Trophoblast cell (in vitro differentiated cells and primary cell): ENCODE measurements at regions not wholly inside any gene's neighbourhood (a gene's known extent, or its start where the extent isn't known, plus 50 kb on each side); places are given as distances from the start of the nearest gene placed in this dataset.

Experiments
- DNase-seq, 2 donors: peaks; one replicate each; pipeline ENCODE4 v3.0.0-alpha.2; 2016
- H2AFZ ChIP-seq: 2 replicates; pipeline ENCODE4 v1.6.1; 2013; ENCODE audit warnings: low read length, moderate library complexity, mild to moderate bottlenecking; ENCODE audit not compliant: insufficient read depth, poor library complexity
- H2AK5ac ChIP-seq: 2 replicates; pipeline ENCODE4 v1.6.1; 2013; ENCODE audit warnings: mild to moderate bottlenecking, low read length
- H2BK120ac ChIP-seq: 2 replicates; pipeline ENCODE4 v1.6.1; 2013; ENCODE audit warnings: low read length, mild to moderate bottlenecking, moderate library complexity; ENCODE audit not compliant: insufficient read depth, poor library complexity
- H2BK12ac ChIP-seq: 2 replicates; pipeline ENCODE4 v1.6.1; 2013; ENCODE audit warnings: mild to moderate bottlenecking, low read length, moderate library complexity
- H2BK5ac ChIP-seq: 2 replicates; pipeline ENCODE4 v1.6.1; 2013; ENCODE audit warnings: low read length, low read depth, moderate library complexity, mild to moderate bottlenecking; ENCODE audit not compliant: poor library complexity
- H3K14ac ChIP-seq: 2 replicates; pipeline ENCODE4 v1.6.1; 2013; ENCODE audit warnings: mild to moderate bottlenecking, low read length
- H3K18ac ChIP-seq: 2 replicates; pipeline ENCODE4 v1.6.1; 2013; ENCODE audit warnings: mild to moderate bottlenecking, low read length
- H3K23ac ChIP-seq: 2 replicates; pipeline ENCODE4 v1.6.1; 2013; ENCODE audit warnings: low read length
- H3K27ac ChIP-seq: 2 replicates; pipeline ENCODE4 v1.5.1; 2013; ENCODE audit warnings: low read depth, mild to moderate bottlenecking, inconsistent platforms, low read length, moderate library complexity
- H3K27me3 ChIP-seq: 2 replicates; pipeline ENCODE4 v1.6.1; 2013; ENCODE audit warnings: inconsistent platforms, mild to moderate bottlenecking, low read length, moderate library complexity; ENCODE audit not compliant: insufficient read depth
- H3K36me3 ChIP-seq, 2 experiments: 1 replicate in 1 of 2; 2 replicates in 1 of 2; pipeline ENCODE4 v1.6.1; 2013; ENCODE audit warnings: low read length in 2 of 2, mild to moderate bottlenecking in 2 of 2, moderate library complexity in 1 of 2; ENCODE audit not compliant: insufficient read depth in 2 of 2, control insufficient read depth in 1 of 2
- H3K4ac ChIP-seq: 2 replicates; pipeline ENCODE4 v1.6.1; 2013; ENCODE audit warnings: low read depth, mild to moderate bottlenecking, low read length, moderate library complexity
- H3K4me1 ChIP-seq, 2 experiments: 1 replicate in 1 of 2; 2 replicates in 1 of 2; pipeline ENCODE4 v1.6.1; 2013; ENCODE audit warnings: low read length in 2 of 2, mild to moderate bottlenecking in 2 of 2, moderate library complexity in 1 of 2; ENCODE audit not compliant: insufficient read depth in 2 of 2, control insufficient read depth in 1 of 2
- H3K4me2 ChIP-seq: 2 replicates; pipeline ENCODE4 v1.6.1; 2013; ENCODE audit warnings: inconsistent platforms, mild to moderate bottlenecking, low read length, moderate library complexity
- H3K4me3 ChIP-seq: 2 replicates; pipeline ENCODE4 v1.5.1; 2013; ENCODE audit warnings: mild to moderate bottlenecking, low read depth, low read length, inconsistent platforms
- H3K79me1 ChIP-seq: one replicate; pipeline ENCODE4 v1.6.1; 2013; ENCODE audit warnings: low read length
- H3K79me2 ChIP-seq: 2 replicates; pipeline ENCODE4 v1.6.1; 2013; ENCODE audit warnings: low read length, mild to moderate bottlenecking; ENCODE audit not compliant: control insufficient read depth, insufficient read depth, poor library complexity
- H3K9ac ChIP-seq: 2 replicates; pipeline ENCODE4 v1.6.1; 2013; ENCODE audit warnings: mild to moderate bottlenecking, low read length
- H3K9me3 ChIP-seq: 2 replicates; pipeline ENCODE4 v1.6.1; 2013; ENCODE audit warnings: low read depth, mild to moderate bottlenecking, control low read depth, inconsistent platforms, low read length; ENCODE audit not compliant: insufficient read depth
- H4K12ac ChIP-seq: 2 replicates; pipeline ENCODE4 v1.6.1; 2013; ENCODE audit warnings: low read depth, mild to moderate bottlenecking, low read length, moderate library complexity
- H4K8ac ChIP-seq: 2 replicates; pipeline ENCODE4 v1.6.1; 2013; ENCODE audit warnings: low read depth, mild to moderate bottlenecking, low read length, moderate library complexity
- H4K91ac ChIP-seq: one replicate; pipeline ENCODE4 v1.6.1; 2013; ENCODE audit warnings: low read depth, mild to moderate bottlenecking, low read length, moderate library complexity
- WGBS: extraction: QIAGEN DNeasy Blood & Tissue Kit; methylation state at CpG from one replicate; pipeline ENCODE4 v1.1.7; 2013; ENCODE audit warnings: missing lambda C conversion rate; ENCODE audit not compliant: insufficient read length, insufficient coverage; ENCODE audit errors: extremely low coverage; 5-methylcytosine and 5-hydroxymethylcytosine counted together

GRCh38 chr10:37679465-37679864, 177.9 kb downstream of the ZNF248 start:
- no peak overlapping the region for H3K4me3 ChIP-seq
- no peak overlapping the region for H3K27ac ChIP-seq
- no peak overlapping the region for H3K18ac ChIP-seq
- no peak for DNase-seq
- no peak overlapping the region for H2AFZ ChIP-seq
- no peaks in the 10 kb centered on the region for H3K79me1 ChIP-seq
- no peak overlapping the region for H3K9ac ChIP-seq
- H3K14ac ChIP-seq: no peak overlapping the region
- H3K9me3 ChIP-seq: peaks cover 55% of the 10 kb centered on the region
- no peak overlapping the region for H2BK5ac ChIP-seq
- H4K12ac ChIP-seq: no peak overlapping the region
- no peak overlapping the region for H4K91ac ChIP-seq
- H2BK12ac ChIP-seq: no peak overlapping the region
- H3K4me1 ChIP-seq: no peaks in the 10 kb centered on the region
- no CpG with 5 or more reads among the region's 8 CpGs for WGBS
- H4K8ac ChIP-seq: no peak overlapping the region
- no peak overlapping the region for H2BK120ac ChIP-seq
- no peak overlapping the region for H3K4me2 ChIP-seq
- no peaks in the 10 kb centered on the region for H3K36me3 ChIP-seq
- no peak overlapping the region for H2AK5ac ChIP-seq
- H3K23ac ChIP-seq: no peak overlapping the region
- H3K4ac ChIP-seq: no peak overlapping the region
- no peaks in the 10 kb centered on the region for H3K27me3 ChIP-seq
- H3K79me2 ChIP-seq: no peaks in the 10 kb centered on the region

GRCh38 chr10:37675449-37675848, 182.0 kb downstream of the ZNF248 start:
- no peak overlapping the region for H2AFZ ChIP-seq

GRCh38 chr10:37671802-37672201, 185.6 kb downstream of the ZNF248 start:
- Histone ChIP-seq H4K91ac (no peak overlapping the region), H2BK5ac (no peak overlapping the region), H3K79me2 (no peaks in the 10 kb centered on the region), H2AFZ (no peak overlapping the region), H3K9me3 (peaks cover 2% of the 10 kb centered on the region), H2BK120ac (no peak overlapping the region), H4K12ac (no peak overlapping the region), H3K27me3 (no peaks in the 10 kb centered on the region), H3K23ac (no peak overlapping the region), H3K4me3 (no peak overlapping the region), H3K36me3 (no peaks in the 10 kb centered on the region), H3K14ac (no peak overlapping the region), H3K79me1 (no peaks in the 10 kb centered on the region), H3K4me2 (no peak overlapping the region), H3K4ac (no peak overlapping the region), H3K9ac (no peak overlapping the region), H4K8ac (no peak overlapping the region), H3K4me1 (no peaks in the 10 kb centered on the region), H2AK5ac (no peak overlapping the region), H3K27ac (no peak overlapping the region), H2BK12ac (no peak overlapping the region), H3K18ac (no peak overlapping the region)
- WGBS: no CpG with 5 or more reads among the region's 1 CpG
- DNase-seq: no peak

More at GRCh38 chr10:37675449-37675848, 182.0 kb downstream of the ZNF248 start:
- no peak overlapping the region for H2BK12ac ChIP-seq
- no peak overlapping the region for H3K4ac ChIP-seq
- H3K9me3 ChIP-seq: peaks cover 25% of the 10 kb centered on the region
- H3K4me2 ChIP-seq: no peak overlapping the region
- H2BK120ac ChIP-seq: no peak overlapping the region
- no peak overlapping the region for H3K18ac ChIP-seq
- H3K36me3 ChIP-seq: no peaks in the 10 kb centered on the region
- H3K27me3 ChIP-seq: no peaks in the 10 kb centered on the region
- H3K27ac ChIP-seq: no peak overlapping the region
- no peaks in the 10 kb centered on the region for H3K79me2 ChIP-seq
- H2BK5ac ChIP-seq: no peak overlapping the region
- no CpG with 5 or more reads among the region's 4 CpGs for WGBS
- H3K9ac ChIP-seq: no peak overlapping the region
- no peak overlapping the region for H4K8ac ChIP-seq
- no peak overlapping the region for H3K14ac ChIP-seq
- H3K4me3 ChIP-seq: no peak overlapping the region
- no peak overlapping the region for H3K23ac ChIP-seq
- no peak overlapping the region for H4K91ac ChIP-seq
- H3K4me1 ChIP-seq: no peaks in the 10 kb centered on the region
- no peak overlapping the region for H4K12ac ChIP-seq
- no peak overlapping the region for H2AK5ac ChIP-seq
- DNase-seq: no peak
- no peaks in the 10 kb centered on the region for H3K79me1 ChIP-seq

GRCh38 chr10:37667736-37668135, 189.7 kb downstream of the ZNF248 start:
- H3K14ac ChIP-seq: no peak overlapping the region
- no peak overlapping the region for H3K23ac ChIP-seq
- H3K4me3 ChIP-seq: no peak overlapping the region
- H3K27me3 ChIP-seq: no peaks in the 10 kb centered on the region
- no peak overlapping the region for H3K18ac ChIP-seq
- H3K27ac ChIP-seq: no peak overlapping the region
- H4K8ac ChIP-seq: no peak overlapping the region
- no peak overlapping the region for H3K4ac ChIP-seq
- no peaks in the 10 kb centered on the region for H3K79me2 ChIP-seq
- H2BK120ac ChIP-seq: no peak overlapping the region
- no peak overlapping the region for H2AK5ac ChIP-seq
- no peak overlapping the region for H4K91ac ChIP-seq
- no peak overlapping the region for H4K12ac ChIP-seq
- no peak overlapping the region for H2AFZ ChIP-seq
- H2BK12ac ChIP-seq: no peak overlapping the region
- no peaks in the 10 kb centered on the region for H3K79me1 ChIP-seq
- H3K9ac ChIP-seq: no peak overlapping the region
- no peaks in the 10 kb centered on the region for H3K4me1 ChIP-seq
- H3K4me2 ChIP-seq: no peak overlapping the region
- H3K9me3 ChIP-seq: peaks cover 10% of the 10 kb centered on the region
- no peak for DNase-seq
- H3K36me3 ChIP-seq: no peaks in the 10 kb centered on the region
- no peak overlapping the region for H2BK5ac ChIP-seq
